ENCODE measurements at regions not wholly inside any gene's neighbourhood (a gene's known extent, or its start where the extent isn't known, plus 50 kb on each side); places are given as distances from the start of the nearest gene placed in this dataset.

GRCh38 chr4:128536746-128537145 lies 249.1 kb upstream of the PGRMC2 start:
- TF ChIP-seq, protein P1, sequence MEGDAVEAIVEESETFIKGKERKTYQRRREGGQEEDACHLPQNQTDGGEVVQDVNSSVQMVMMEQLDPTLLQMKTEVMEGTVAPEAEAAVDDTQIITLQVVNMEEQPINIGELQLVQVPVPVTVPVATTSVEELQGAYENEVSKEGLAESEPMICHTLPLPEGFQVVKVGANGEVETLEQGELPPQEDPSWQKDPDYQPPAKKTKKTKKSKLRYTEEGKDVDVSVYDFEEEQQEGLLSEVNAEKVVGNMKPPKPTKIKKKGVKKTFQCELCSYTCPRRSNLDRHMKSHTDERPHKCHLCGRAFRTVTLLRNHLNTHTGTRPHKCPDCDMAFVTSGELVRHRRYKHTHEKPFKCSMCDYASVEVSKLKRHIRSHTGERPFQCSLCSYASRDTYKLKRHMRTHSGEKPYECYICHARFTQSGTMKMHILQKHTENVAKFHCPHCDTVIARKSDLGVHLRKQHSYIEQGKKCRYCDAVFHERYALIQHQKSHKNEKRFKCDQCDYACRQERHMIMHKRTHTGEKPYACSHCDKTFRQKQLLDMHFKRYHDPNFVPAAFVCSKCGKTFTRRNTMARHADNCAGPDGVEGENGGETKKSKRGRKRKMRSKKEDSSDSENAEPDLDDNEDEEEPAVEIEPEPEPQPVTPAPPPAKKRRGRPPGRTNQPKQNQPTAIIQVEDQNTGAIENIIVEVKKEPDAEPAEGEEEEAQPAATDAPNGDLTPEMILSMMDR (optimal IDR thresholded peaks at IDR 0.05 in 1 of 3, IDR thresholded peaks at IDR 0.05 in 1 of 3, conservative IDR thresholded peaks at IDR 0.05 in 1 of 3; ENCODE audit: extremely low read depth in 1 of 3, insufficient read depth in 2 of 3, low read length in 3 of 3) = no peak
- no peak for TF ChIP-seq EZH2 (IDR thresholded peaks at IDR 0.05; ENCODE audit: low read length)

Data from keratinocyte (primary cell).